NOMO-1 treated with DMSO at 0.1 percent for 48 hours (cell line): ENCODE measurements at regions not wholly inside any gene's neighbourhood (a gene's known extent, or its start where the extent isn't known, plus 50 kb on each side); places are given as distances from the start of the nearest gene placed in this dataset.
A peak's percentile ranks its signal among the peaks of the same experiment; 100 is the strongest.

ENCODE experiments used
- DNase-seq: peaks from one replicate; lab custom pipeline; 2025; ENCODE audit not compliant: unreplicated experiment; lab: John Stamatoyannopoulos, UW

DNA sequence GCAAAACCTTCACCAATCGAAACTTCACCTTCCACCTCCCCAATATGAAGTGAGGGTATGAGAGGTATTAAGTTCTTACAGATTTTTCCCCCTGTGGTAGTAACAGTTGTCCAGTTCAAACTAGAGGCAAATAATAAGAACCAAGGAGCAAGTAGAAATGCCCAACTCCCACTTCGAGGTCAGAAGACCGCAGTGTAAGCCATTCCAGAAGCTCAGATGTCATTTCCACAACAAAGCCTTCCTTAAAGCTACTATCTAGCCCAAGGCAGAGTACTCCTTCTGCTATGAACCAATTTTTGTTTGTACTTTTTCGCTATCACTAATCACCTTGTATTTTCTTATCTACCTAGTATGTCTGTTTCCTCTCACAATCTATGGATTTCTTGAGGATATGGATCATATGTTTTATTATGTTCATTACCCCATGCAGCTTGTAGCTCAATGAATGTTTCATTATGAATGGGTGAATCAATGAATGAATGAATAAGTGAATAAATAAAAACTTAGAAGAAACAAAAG, 235.7 kb upstream of the KCNMB2 start:
- DNase-seq, result no peak

DNA sequence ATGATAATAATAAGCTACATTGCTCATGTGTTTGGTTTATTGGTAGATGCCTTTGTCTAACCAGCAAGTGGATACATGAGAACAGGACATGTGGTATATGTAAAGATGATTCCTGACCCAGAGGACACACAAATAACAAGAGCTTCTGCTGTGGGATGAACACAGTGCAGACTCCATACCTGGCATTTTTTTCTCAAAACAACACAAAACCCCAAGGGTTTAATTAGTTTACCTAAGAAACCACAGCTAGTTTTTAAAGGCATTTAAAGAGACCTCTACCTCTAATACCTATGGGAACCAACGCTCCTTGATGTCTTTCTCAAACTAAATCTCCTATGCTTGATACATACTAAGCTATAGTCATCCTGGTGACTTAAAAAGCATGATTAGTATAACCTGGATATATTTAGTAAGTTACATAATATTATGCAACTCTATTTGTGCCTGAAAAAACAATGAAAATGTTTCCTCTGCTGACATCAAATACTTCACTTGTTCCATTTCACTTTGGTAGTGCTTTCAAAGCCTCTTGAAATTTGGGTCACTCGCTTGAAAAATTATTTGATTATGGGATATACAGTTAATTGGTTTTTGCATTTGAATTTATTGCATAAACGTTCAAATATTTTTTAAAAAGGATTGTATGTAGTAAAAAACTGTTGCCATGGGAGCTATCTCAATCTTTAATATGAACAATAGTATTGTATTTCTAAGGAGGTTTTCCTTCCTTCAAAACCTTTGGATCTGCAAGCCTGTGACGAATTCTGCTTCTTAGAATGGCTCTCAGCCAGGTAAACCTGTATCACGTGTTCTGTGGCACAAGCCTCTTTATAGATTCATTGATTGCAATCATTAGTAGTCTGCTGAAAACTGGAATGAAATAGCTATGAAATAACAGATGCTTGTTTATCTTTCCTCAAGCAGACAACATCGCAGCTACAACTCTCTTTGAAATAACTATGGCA, 233.0 kb upstream of the KCNMB2 start:
- DNase-seq, result no peak

DNA sequence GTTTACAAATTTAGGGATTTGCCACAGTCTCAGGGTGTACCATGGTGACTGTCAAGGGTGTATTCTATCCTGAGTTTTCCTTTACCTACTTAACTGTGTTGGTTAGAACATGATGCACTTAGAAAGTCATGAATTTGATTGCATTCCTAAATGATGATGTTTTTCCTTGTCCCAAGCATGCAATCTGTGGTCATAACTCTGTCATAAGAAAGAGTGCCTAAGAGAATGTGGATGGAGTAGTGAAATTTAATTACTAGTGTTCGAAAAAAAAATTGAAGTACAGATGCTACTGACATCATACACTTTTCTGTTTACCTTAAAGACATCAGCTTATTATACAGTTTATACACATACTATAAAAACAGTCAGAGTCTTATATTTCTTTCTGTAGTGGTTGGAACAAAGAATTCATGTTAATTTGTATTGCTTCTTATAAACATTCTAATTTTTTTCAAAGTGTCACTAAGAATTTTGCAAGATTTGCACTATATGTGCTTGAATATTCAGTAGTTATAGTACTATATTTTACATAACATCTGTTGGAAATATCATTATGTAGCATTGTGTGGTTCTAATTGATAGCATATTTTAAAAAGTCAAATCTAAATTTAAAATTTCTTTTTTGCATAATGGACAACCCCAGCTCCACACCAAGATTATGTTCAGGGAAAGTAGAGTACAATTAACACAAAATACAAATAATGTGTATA, 231.3 kb upstream of the KCNMB2 start:
- no peak for DNase-seq

DNA sequence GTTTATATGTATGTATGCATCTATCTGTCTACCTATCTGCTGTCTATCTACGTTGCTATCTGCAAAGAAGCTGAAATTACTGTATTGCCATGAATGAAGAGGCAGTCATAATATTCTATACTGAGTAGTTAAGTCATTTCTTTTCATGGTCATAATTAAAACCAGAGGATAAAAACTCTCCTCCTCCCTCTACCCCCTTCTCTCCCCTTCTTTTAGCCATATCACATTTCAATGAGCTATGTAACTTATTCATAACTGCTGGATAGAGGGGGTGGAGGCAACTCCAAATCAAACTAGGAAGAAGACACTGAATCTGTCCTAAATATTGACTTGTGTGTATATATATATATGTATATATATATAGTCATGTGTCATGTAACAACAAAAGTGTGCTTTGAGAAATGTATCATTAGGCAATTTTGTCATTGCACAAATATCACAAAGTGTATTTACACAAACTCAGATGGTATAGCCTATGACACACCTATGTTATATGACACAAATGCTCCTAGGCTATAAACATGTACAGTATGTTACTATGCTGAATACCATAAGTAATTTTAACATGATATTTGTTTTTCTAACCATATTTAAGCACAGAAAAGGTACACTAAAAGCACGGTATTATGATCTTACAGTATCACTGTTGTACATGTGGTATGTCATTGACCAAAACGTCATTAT, 229.7 kb upstream of the KCNMB2 start:
- DNase-seq, result no peak

DNA sequence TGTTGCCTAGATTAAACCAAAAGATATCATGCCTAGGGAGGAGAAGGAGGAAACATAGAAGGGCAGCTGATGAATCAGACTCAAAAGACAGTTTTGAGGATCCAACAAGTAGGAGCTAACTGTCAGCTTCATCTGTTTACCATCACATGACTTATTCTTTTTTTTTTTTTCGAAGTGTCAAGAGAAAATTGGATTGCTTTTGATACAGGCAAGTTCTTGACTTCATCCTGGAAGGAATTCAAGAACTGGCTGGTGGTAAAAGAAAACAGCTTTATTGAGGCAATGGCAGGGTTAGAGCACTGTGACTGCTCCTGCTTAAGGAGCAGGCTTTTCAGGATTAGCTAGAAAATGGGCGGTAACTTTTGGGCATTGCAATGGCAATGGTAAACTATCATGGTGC, 227.5 kb upstream of the KCNMB2 start:
- no peak for DNase-seq

DNA sequence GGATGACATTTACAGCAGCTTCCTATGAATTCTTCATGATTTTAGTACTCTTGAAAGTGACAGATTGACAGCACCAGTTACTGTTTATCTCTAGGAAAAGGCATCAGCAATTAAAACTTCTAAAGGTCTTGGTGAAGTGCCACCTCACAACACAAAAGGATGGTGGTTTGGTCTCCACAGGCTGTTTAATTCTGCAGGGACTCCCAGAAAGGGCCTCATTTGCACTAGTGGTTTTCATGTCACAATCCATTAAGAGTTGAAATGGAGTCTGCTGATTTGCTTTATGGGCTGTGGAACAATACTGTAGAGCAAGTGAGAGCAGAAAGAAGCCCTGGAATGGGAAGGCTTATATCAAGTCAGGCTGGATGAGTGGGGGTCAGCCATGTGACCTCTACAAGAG, 225.3 kb upstream of the KCNMB2 start:
- DNase-seq, result no peak

DNA sequence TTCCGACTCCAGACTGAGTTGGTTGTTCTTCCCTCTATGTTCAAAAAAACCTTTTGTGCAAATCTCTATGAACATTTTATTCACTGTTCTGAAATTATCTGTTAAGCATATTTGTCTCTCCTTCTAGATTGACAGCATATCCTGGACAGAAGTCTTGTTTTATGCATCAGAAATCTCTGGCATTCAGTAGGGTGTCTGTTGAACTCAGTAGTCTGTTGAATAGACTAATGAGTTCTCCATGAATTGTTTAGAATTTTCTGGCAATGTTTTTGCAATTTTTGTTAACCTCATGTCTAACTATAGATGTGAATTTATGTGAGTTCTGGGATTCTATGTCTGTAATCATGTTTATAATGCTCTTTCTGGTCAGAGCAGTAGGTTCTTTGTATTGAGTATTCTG, 222.5 kb upstream of the KCNMB2 start:
- no peak for DNase-seq

DNA sequence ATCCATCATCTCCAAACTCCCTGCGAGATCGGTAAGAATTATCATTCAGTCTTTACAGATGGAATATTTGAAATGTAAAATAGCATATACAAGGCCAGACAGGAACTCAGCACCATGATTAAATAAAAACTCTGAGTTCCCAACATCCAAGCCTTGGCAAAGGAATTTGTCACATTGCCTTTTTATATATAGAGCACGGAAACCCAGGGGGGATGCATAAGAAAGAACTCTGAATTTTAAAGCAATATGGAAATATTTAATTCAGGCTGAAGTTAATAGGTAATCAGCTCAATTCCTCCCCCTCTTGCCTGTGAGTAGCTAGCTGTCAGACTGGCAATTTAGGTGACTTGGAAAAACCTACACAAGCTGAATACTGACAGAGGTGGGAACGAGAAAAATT, 217.9 kb upstream of the KCNMB2 start:
- no peak for DNase-seq

DNA sequence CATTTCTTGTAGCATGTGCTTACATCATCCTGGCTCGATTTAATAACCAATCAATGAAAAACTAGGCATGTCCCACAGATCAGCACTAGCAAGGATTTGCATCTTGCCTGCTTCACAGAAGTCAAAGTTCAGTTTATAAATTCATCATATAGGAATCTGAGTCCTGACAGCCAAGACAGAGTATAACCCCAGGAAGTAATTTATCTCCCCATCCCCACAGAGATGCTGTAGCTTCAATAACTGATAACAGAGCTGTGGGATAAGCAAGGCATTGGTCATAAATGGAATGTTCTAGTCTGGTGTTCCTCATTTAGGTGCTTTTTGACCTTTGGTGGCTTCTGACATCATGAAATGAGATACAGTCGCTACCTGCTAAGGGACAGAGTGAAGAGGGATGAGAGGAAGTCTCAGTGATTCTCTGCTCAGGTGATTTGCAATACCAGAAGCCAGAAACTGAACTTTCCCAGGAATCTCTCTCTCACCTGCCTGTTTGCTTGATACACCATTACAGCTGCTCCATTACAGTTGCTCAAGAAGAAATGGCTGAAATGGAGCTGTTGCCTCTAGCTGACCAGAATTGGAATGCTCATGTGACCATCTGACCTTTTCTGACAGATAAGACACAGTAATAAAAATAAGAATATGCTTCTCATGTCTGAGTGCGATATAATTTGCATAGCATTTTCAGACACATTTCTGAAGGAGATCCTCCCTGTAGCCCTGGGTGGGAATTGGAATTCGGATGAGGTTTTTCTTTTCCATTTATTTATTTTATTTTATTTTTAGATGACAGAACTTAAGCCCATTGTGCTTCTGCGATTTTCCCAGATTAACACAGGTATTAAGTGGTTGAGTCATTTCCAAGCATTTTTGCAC, 217.1 kb upstream of the KCNMB2 start:
- no peak for DNase-seq

DNA sequence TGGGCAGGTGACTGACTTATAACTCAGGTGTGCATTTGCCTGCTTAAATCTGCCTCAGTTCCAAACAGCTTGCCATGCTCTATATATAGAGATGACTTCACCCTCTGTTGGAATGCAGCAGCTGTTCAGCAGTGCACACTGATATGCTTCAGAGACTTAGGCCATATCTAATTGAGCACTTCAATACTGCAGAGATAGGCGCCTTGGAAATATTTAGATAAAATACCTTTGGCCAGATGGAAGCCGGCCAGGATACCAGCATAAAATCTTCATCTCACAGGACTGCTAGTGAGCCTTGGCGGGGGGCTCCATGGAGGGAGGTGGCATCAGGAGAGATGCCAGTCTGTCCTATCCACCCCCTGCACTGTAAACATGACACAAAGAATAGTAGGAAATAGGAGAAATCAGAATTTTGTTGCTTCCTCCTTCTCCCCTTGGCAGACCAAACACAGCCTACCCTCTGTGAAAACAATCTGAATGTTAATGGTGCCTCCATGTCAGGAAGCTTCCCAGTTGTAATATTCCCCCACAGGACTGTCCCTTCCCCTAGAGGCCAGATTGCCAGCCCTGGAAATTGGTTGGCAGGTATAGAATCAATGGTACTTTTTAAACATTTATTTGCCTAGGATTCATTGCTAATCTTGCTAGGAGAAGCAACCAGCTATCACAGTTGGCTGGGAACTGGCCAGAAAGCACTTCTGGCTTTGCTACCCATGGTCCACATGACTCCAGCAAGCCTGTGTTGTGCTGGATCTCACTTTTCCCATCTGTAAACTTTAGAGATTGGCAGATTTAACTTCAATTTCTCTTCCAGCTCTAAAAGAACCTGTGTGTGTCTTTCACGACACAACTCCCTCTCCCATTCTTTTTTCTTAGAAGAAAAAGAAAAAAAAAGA, 215.5 kb upstream of the KCNMB2 start:
- DNase-seq, result no peak

DNA sequence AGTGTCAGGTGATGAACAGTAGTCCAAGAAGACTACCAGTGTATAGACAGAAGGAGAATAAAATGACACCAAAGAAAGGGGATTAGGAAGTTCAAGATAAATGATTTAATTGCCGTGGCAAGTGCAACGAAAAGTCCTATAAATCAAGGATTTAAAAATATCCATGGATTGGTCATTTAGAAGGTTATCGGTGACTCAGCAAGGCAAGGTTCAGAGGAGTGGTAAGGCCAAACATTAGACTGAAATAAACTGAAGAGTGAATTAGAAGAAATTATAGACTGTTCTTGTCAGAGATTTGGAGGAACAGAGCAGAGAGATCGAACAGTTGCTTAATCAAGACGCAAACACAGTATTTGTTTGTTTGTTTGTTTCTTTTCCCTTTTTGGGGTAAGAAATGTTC, 211.9 kb upstream of the KCNMB2 start:
- DNase-seq, result peak; percentile 16

DNA sequence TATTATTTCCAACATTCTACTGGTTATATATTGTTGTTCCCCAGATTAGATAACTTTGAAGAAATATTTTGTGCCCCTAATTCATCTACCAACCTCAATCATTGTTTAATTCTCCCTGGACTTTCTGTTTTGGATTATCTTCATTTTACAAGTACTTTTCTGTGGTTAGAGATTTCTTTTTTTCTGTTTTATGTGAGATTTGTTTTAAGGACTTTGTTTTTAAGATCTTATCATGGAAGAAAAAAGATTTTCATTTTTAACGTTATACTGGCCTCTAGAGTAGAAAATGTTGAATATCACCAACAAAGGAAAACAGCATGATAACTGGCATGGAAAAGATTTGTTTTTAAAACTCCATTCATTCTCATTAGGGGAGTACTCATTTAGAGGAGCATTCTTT, 210.9 kb upstream of the KCNMB2 start:
- peak; percentile 20 for DNase-seq

DNA sequence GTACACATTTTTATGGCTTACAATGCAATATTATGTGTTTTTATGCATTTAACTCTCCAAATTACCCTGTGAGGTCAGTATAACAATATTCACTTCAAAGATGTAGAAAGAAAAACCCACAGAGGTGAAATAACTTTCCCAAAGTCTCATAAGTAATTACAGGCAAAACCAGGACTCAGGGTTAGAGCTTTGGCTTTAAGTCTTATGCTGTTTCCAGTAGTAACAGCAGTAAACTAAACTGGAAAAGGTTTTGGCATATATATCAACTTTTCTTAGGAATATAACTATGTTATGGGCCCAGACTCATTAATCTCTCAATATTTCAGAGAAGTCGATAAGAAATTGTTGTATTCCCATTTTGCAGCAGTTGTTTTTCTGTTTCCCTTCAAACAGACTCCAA, 206.3 kb upstream of the KCNMB2 start:
- no peak for DNase-seq

DNA sequence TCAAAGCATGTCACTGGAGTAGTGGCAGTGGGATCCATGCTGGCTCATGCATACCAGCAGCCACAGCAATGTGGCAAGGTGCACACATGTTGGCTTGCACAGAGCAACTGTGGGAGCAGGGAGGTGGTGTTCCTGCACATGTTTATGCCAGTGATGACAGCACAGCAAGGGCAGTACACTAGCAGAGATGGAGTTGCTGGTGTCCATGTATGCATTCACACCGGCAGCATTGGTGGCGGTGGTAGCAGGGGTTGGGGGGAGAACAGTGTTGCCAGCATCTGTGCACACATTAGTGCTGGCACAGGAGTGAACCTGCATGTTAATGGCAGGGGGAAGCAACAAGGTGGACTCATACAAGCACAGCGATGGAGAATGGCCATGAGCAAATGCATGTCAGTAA, 202.0 kb upstream of the KCNMB2 start:
- no peak for DNase-seq

DNA sequence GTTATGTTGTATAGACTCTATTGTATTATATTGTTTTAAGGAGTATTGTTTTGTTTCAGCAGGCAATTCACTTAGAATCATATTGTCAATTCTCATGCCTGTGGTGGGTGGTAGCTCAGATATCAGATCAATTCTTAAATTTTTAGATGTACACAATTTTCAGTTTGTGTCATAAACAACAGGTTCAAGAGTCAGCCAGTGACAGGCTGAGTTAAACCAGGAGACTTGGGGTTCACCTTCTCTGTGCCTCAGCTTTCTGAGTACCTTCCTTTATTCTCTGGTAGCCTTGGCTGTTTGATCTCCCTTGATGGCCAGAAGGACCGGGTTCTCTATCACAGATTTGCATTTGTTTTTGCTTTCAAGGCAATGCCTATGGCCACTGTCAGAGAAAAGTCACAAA, 199.9 kb upstream of the KCNMB2 start:
- no peak for DNase-seq

DNA sequence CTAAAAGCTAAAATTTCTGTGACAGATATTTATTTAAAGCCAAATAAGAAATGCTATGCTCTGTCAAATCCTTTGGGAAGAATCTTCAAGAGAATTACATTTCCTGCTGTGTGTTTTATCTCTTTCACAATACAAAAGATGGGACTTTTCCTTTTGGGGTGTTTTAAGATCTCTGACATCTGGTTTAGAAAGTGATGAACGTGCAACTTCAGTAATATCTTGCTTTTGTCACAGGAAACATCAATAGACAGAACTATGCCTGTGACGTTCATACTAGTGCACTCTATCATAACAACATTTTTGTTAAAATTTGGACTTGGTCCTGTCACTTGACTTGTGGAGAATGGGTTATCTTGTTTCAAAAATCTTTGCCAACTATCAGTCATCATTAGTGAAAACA, 195.7 kb upstream of the KCNMB2 start:
- no peak for DNase-seq

DNA sequence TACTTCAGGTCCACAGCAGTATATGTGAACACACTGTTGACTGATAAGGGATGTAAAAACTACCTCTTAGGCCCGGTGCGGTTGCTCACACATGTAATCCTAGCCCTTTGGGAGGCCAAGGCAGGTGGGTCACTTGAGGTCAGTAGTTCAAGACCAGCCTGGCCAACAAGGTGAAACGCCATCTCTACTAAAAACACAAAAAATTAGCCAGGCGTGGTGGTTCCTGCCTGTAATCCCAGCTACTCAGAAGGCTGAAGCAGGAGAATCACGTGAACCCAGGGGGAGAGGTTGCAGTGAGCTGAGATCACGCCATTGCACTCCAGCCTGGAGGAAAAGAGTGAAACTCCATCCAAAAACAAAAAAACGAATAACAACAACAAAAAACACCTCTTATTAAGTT, 194.6 kb upstream of the KCNMB2 start:
- no peak for DNase-seq

DNA sequence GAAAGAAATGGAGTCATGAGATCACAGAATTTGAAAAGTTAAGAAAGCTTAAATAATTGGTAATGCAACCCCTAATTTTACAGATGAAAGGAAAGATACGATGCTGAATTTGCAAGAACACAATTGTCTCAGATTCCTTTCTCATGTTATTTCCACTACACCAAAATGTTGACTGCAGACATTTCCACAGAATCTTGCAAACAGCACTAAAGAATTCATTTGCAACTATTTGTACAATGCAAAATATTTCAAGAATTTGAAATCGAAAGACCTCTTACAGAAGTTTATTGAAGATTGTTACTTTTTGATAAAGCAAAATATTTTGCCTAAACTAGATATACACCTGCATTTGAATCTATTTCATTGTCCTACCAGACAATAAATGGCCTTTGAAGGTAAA, 194.1 kb upstream of the KCNMB2 start:
- no peak for DNase-seq

DNA sequence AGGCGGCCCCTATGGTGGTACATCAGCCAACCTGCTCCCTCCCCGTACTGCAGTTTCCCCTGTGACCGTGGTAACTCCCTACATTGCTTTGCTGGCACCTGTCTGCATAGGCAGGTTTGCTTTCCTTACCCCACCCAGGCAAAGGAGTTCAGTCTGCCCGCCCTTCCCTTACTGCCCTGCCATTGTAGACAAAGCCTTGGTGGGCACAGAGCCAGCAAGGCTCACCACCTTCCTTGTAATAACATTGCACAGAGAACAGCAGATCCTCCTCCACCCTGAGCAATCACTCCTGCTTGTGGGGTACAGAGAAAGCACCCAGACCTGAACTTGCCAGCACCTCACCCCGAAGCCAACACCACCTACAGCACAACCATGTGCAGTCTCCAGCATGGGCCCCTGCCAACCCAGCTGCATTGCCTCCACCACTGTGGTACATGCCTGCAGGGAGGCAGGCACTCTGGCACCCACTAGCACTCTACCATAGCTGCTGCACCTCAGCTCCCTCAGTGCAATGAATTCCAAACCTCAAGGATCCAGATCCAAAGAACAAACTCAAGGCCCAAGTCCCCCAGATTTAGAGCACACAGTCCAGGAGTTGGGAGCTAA, 192.7 kb upstream of the KCNMB2 start:
- DNase-seq, result no peak
